Calu3 (cell line): ENCODE measurements at regions not wholly inside any gene's neighbourhood (a gene's known extent, or its start where the extent isn't known, plus 50 kb on each side); places are given as distances from the start of the nearest gene placed in this dataset.
"Not testable (repeated sequence)": the region's sequence is repeated elsewhere in the genome, so short reads cannot be mapped to it uniquely, and the experiment has no call there.

ENCODE experiments used
- BruUV-seq: library from RNA; stranded (reverse); fragments of 400-500 nt; replicated peaks from 2 replicates; lab custom pipeline; 2021; lab: Mats Ljungman, UMichigan
- CTCF ChIA-PET: fragments of 300-600 bp; sonication (Branson Sonifier 250); formaldehyde crosslinking; loops from one replicate; lab custom pipeline; 2022; ENCODE audit warnings: antibody characterized with exemption; lab: Charles Lee
- DNase-seq: peaks from one replicate; pipeline ENCODE4 v3.0.0; 2022
- H3K27ac Mint-ChIP-seq: one replicate; pipeline ENCODE4 v1.8.0; 2022; ENCODE audit warnings: mixed read lengths; ENCODE audit not compliant: unreplicated experiment
- H3K27me3 Mint-ChIP-seq: one replicate; pipeline ENCODE4 v1.8.0; 2022; ENCODE audit warnings: mixed read lengths; ENCODE audit not compliant: unreplicated experiment
- H3K36me3 Mint-ChIP-seq: one replicate; pipeline ENCODE4 v1.8.0; 2022; ENCODE audit warnings: mild to moderate bottlenecking, moderate library complexity, mixed read lengths; ENCODE audit not compliant: insufficient read depth, unreplicated experiment
- H3K4me1 Mint-ChIP-seq: one replicate; pipeline ENCODE4 v1.8.0; 2022; ENCODE audit warnings: mild to moderate bottlenecking, low read depth, mixed read lengths; ENCODE audit not compliant: unreplicated experiment
- H3K4me3 Mint-ChIP-seq: one replicate; pipeline ENCODE4 v1.8.0; 2022; ENCODE audit warnings: mild to moderate bottlenecking, low read depth, moderate library complexity, mixed read lengths; ENCODE audit not compliant: unreplicated experiment
- H3K9me3 Mint-ChIP-seq: one replicate; pipeline ENCODE4 v1.8.0; 2022; ENCODE audit warnings: low read depth, mixed read lengths; ENCODE audit not compliant: unreplicated experiment
- CTCF ChIP-seq: fragments of 200-600 bp; IDR thresholded peaks from one replicate; pipeline ENCODE4 v1.8.0; 2022; ENCODE audit warnings: antibody characterized with exemption; ENCODE audit not compliant: unreplicated experiment
- intact Hi-C: fragments of 100-400 bp; cut with micrococcal nuclease; formaldehyde crosslinking; loops from one replicate; pipeline ENCODE4 v1.10.0; 2022; ENCODE audit not compliant: unreplicated experiment

DNA sequence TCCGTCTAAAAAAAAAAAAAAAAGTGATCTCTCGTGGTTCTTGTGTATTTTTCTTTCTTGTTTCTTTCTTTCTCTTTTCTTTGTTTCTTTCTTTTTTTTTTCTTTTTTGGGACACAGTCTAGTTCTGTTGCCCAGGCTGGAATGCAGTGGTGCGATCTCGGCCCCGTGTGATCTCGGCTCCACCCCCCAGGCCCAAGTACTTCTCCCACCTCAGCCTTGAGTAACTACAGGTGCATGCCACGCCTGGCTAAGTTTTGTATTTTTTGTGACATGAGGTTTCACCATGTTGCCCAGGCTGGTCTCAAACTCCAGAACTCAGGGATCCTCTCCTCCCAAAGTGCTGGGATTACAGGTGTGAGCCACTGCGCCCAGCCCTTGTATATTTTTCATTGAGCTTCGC lies 91.4 kb downstream of the TMEM237 start:
- no peaks in the 10 kb centered on the region for H3K27me3 Mint-ChIP-seq
- no peaks in the 10 kb centered on the region for H3K4me1 Mint-ChIP-seq
- no peak for DNase-seq
- BruUV-seq = no TSS peak
- no peaks in the 10 kb centered on the region for H3K36me3 Mint-ChIP-seq
- no peak for TF ChIP-seq CTCF
- no peaks in the 10 kb centered on the region for H3K9me3 Mint-ChIP-seq
- intact Hi-C loops = no loop called here
- no peak overlapping the region for H3K27ac Mint-ChIP-seq
- CTCF ChIA-PET = no interaction called here
- H3K4me3 Mint-ChIP-seq = no peak overlapping the region

DNA sequence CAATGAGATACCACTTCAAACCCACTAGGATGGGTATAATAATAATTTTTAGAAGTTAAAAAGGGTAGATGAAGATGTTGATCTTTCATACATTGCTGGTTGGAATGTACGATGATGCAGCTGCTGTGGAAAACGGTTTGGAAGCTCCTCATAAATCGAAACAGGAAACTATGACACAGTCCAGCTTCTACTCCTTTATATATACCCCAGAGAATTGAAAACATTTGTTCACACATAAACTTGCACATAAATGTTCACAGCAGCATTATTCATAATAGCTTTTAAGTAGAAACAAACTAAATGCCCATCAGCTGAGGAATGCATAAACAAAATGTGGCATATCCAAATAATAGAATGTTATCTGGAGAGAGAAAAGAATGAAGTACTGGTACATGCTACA lies 95.0 kb downstream of the STRADB start:
- intact Hi-C loops = no loop called here
- Mint-ChIP-seq H3K4me1 (no peaks in the 10 kb centered on the region), H3K27ac (no peak overlapping the region), H3K9me3 (no peaks in the 10 kb centered on the region), H3K4me3 (no peak overlapping the region), H3K36me3 (no peaks in the 10 kb centered on the region), H3K27me3 (no peaks in the 10 kb centered on the region)
- CTCF ChIA-PET = no interaction called here
- BruUV-seq = no TSS peak
- no peak for DNase-seq
- no peak for TF ChIP-seq CTCF

- intact Hi-C loops = no loop called here
- no peak for TF ChIP-seq CTCF
- Mint-ChIP-seq H3K27ac (no peak overlapping the region), H3K4me1 (no peaks in the 10 kb centered on the region), H3K36me3 (no peaks in the 10 kb centered on the region), H3K4me3 (no peak overlapping the region), H3K9me3 (peaks cover 4% of the 10 kb centered on the region), H3K27me3 (no peaks in the 10 kb centered on the region)
- BruUV-seq = no TSS peak
- DNase-seq = no peak
- CTCF ChIA-PET = no interaction called here
Measured at GRCh38 chr2:201542291-201542690, 90.8 kb downstream of the STRADB start.

DNA sequence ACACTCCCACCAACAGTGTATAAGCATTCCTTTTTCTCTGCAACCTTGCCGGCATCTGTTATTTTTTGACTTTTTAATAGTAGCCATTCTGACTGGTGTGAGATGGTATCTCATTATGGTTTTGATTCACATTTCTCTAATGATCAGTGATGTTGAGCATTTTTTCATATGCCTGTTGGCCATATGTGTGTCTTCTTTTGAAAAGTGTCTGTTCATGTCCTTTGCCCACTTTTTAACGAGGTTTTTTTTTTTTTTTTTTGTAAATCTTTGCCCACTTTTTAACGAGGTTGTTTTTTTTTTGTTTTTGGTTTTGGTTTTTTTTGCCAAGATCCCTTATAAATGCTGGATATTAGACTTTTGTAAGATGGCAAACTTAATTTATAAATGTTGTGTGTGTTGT lies 87.7 kb downstream of the STRADB start:
- DNase-seq, H3K36me3 Mint-ChIP-seq, CTCF ChIA-PET, H3K27me3 Mint-ChIP-seq, H3K9me3 Mint-ChIP-seq, H3K4me1 Mint-ChIP-seq, H3K4me3 Mint-ChIP-seq, H3K27ac Mint-ChIP-seq, intact Hi-C loops, BruUV-seq: not testable (repeated sequence)

- no peak overlapping the region for H3K27ac Mint-ChIP-seq
- no peak for DNase-seq
- BruUV-seq = no TSS peak
- H3K36me3 Mint-ChIP-seq = no peaks in the 10 kb centered on the region
- CTCF ChIA-PET = no interaction called here
- intact Hi-C loops = no loop called here
- H3K27me3 Mint-ChIP-seq = no peaks in the 10 kb centered on the region
- H3K4me3 Mint-ChIP-seq = no peak overlapping the region
- H3K9me3 Mint-ChIP-seq = peaks cover 4% of the 10 kb centered on the region
- H3K4me1 Mint-ChIP-seq = no peaks in the 10 kb centered on the region
- TF ChIP-seq CTCF = no peak
Measured at GRCh38 chr2:201538025-201538424, 86.5 kb downstream of the STRADB start.
